ENCODE measurements at regions not wholly inside any gene's neighbourhood (a gene's known extent, or its start where the extent isn't known, plus 50 kb on each side); places are given as distances from the start of the nearest gene placed in this dataset.

DNA sequence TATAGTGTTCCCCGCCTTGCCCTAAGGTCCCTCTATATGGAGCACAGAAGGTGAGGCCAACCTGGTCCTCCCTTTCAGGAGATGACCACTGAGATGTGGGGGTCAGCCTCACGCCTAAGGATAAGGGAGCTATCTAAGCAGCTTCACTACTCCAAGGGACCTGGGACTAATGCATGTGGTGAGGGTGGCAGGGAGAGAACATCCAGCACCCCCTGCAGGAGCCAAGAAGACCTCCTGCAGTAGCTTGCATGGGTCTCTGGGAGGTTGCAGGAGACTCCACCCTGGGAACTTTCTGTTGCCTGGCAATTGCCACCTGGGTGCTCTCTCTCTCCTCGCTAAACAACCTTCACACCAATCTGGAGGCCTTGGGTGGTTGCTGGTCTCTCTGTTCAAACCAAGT, 93.0 kb upstream of the KLHL29 start:
- no peak for TF ChIP-seq POLR2A (IDR thresholded peaks at IDR 0.05)
- TF ChIP-seq, protein P1, sequence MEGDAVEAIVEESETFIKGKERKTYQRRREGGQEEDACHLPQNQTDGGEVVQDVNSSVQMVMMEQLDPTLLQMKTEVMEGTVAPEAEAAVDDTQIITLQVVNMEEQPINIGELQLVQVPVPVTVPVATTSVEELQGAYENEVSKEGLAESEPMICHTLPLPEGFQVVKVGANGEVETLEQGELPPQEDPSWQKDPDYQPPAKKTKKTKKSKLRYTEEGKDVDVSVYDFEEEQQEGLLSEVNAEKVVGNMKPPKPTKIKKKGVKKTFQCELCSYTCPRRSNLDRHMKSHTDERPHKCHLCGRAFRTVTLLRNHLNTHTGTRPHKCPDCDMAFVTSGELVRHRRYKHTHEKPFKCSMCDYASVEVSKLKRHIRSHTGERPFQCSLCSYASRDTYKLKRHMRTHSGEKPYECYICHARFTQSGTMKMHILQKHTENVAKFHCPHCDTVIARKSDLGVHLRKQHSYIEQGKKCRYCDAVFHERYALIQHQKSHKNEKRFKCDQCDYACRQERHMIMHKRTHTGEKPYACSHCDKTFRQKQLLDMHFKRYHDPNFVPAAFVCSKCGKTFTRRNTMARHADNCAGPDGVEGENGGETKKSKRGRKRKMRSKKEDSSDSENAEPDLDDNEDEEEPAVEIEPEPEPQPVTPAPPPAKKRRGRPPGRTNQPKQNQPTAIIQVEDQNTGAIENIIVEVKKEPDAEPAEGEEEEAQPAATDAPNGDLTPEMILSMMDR (IDR thresholded peaks at IDR 0.05) = no peak

Measured in vagina (tissue), 2 donors.